ENCODE measurements at regions not wholly inside any gene's neighbourhood (a gene's known extent, or its start where the extent isn't known, plus 50 kb on each side); places are given as distances from the start of the nearest gene placed in this dataset.
A peak's percentile ranks its signal among the peaks of the same experiment; 100 is the strongest.
"Not testable (repeated sequence)": the region's sequence is repeated elsewhere in the genome, so short reads cannot be mapped to it uniquely, and the experiment has no call there.

DNA sequence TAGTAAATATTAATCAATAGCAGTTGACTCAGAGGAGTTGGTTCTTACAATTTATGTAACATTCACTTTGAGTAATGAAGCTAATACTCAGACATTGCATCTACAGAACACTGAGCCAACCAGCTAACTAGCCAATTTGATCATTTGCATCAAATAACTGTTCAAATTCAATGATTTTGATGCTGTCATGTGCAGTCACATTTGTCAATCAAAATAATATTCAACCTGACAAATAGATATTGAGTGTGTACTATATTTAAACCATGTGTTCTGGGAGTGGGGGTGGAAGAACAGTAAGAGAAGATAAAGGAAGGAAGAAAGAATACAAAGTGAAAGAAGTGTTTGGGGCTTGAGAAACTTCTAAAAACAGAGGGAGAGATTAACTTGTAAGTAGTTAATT is 277.2 kb upstream of the ARHGEF26 start:
- no peak for DNase-seq

DNA sequence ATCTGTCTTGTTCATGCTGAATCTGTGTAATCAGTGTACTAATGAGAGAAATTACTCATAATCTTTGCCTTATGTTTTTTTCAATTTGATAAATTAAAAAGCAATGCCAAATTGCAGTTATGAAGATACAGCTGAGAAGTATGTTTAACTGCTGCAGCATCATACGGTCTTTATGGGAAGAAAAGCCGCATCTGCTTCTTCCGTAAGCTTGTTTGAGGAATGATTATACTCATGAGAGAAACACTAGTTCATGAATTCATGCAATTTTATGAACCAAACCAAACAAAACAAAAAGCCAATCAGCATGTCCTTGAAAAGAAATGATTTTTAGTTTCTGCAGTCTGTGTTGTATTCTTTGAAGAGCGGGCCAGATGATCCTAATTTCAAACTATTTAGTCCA is 275.9 kb upstream of the ARHGEF26 start:
- DNase-seq, result peak; percentile 10

DNA sequence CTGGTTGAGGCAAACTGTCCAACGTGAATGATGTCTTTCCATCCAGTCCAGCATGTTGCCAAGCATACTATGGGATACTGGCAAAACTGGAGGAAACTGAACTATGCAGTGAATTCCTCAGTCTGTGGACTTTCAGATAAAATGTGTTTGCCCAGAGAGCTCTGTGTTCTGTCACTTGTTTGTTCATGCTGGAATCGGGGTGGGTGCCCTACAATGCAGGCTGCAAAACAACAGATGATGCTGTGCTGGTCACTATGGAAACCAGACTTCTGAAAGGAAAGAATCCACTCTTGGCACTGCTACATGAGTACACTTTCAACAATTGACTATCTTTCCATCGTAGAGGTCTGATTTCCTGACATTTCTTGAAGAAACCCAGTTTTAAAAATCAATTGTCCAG is 272.5 kb upstream of the ARHGEF26 start:
- peak; percentile 52 for DNase-seq

DNA sequence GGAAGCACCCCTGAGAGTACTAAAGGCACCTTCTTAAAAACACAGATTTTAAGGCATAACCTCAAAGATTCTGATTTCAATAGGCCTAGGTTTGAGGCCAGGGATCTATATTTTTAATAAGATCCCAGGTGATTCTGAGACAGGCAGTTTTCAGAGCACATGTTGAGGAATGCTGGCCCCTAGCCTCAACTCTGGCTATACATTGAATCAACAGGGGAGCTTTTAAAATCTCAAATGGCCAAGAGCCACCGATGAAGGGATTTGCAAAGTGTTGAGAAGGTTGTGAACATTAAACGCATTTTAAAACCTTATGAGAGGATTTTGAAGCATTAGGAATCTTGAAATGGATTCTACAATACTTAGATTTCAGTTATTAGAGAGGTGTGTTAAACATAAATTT is 268.8 kb upstream of the ARHGEF26 start:
- no peak for DNase-seq

DNA sequence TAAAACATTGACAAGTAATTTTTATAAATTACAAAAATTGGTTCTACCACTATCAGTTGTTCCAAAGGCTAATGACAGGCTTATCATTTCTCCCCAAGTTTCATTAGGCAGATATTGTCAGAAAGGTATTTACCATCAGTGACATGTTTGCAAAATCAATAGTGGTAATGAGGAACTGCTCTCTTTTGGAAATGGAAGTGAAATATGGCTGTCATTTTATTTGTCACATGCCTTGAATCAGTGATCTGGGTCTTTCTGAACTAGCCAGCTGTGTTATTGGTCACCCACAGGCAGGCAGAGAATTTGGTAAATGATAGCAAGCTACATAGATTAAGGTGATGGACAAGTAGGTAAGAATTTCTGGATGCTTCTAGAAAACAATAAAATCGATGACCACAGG is 268.0 kb upstream of the ARHGEF26 start:
- DNase-seq, result no peak

DNA sequence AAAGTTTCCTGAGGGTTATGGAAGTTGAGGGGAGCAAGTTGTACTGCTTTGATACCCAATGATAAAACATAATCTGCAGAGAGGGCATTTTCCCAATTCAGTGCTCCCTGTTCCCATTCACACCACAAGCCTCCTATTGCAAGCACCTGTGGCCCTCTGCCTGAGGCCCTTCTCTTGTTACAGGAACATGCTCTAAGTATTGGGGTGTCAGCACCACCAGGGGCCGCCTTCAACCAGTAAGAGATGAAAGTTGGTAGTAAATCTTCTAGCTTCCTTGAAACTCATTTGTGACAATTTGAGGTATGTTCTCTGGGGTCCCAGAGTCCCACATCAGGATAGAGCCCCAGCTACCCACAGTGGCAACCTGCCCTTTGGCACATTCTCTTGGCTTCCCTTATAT is 265.4 kb upstream of the ARHGEF26 start:
- DNase-seq, result no peak

DNA sequence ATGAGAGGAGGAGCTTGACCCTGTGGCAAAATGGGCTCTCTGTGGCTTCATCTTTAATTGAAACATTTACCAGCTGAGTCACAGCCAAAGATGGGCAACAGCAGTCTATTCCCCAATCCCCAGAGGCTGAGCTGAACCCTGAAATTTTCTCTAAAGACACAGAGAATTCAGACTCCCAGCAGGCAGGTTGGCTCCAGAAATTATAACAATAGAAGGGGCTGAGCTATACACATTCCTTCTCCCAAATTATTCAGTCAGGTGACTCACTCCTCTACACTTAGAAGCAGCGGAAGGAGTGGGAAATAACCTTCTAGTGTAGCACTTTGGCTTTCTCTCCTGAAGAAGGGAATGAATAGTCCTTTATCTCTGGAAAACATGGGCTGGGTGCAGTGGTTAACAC is 264.3 kb upstream of the ARHGEF26 start:
- DNase-seq, result no peak

DNA sequence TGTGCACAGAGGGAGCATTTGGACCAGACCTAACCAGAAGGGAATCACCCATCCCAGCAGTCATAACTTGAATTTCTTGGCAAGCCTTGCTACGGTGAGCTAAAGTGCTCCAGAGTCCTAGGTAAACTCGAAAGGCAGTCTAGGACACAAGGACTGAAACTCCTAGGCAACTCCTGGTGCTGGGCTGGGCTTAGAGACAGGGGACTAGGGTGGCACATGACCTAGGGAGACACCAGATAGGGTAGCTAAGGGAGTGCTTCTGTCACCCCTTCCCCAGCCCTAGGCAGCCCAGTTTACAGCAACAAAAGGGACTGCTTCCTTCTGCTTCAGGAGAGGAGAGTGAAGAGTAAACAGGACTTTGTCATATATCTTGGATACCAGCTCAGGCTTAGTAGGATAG is 256.4 kb upstream of the ARHGEF26 start:
- no peak for DNase-seq

DNA sequence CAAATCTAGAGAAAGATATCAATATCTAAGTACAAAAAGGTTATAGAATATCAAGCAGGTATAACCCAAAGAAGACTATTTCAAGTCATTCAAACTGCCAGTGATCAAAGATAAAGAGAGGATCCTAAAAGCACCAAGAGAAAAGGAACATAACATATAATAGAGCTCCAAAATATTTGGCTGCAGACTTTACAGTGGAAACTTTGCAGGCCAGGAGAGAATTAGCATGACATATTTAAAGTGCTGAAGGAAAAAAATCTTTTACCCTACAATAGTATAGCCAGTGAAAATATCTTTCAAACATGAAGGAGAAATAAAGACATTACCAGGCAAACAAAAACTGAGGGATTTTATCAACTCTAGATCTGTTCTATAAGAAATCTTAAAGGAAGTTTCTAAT is 254.3 kb upstream of the ARHGEF26 start:
- DNase-seq, result no peak

DNA sequence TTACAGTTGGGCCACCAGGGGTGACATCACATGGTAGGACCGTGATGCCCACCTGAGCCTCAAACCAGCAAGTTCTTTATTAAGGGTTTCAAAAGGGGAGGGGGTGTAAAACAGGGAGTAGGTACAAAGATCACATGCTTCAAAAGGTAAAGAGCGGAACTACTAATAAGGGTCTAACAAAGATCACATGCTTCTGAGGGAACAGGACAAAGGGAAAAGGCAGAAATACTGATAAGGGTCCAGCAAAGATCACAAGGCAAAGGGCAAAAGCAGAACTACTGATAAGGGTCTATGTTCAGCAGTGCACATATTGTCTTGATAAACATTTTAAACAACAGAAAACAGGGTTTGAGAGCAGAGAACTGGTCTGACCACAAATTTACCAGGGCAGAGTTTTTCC is 246.8 kb upstream of the ARHGEF26 start:
- not testable (repeated sequence) for DNase-seq

DNA sequence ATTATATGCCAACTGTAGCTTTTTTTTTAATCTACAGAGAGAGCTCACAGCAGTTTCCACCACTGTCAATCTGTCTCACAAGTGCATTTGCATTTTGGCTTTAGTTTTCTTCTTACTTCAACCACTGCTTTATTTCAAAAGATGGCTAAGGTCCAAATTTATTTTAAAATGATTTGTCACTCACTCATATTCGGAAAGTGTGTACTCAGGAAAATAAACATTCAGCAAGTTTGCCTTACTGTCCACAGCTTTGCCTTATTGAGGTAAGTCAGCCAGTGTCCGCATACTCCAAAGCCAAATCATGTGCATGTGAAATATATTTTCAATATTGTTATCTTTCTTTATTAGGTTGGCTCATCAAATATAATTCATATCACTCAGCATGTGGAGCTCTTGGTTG is 240.7 kb upstream of the ARHGEF26 start:
- DNase-seq, result peak; percentile 20

DNA sequence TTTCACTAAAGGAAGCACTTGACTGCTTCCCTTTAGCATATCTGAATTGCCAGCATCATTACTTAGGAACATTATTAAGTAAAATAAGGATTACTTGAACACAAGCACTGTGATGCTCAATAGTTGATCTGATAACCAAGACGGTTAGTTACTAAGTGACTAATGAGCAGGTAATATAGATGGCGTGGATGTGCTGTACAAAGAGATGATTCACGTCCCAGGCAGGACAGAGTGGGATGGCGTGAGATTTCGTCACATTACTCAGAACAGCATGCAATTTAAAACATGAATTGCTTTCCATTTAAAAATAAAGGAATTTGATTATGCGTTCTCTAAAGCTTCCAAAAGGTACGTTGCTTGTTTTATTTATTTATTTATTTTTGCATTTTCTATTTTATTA is 240.0 kb upstream of the ARHGEF26 start:
- DNase-seq, result no peak

DNA sequence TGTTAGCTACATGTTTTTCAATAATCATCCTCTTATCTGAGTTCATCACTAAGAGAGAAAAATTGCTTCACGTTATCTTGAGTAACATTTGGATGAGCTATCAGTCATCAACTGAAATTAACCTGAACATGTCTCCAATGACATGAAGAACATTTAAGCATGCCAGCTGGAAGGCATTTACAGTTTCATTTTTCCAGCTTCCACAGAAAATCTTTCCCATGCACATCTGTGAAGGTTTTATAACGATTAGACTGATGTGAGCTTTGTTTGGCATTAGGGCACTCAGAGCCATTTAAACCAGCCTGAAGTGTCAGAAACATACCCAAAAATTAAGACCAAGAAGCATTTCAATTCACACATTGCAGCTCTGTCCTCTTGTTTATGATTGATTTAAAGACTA is 235.8 kb upstream of the ARHGEF26 start:
- no peak for DNase-seq

DNA sequence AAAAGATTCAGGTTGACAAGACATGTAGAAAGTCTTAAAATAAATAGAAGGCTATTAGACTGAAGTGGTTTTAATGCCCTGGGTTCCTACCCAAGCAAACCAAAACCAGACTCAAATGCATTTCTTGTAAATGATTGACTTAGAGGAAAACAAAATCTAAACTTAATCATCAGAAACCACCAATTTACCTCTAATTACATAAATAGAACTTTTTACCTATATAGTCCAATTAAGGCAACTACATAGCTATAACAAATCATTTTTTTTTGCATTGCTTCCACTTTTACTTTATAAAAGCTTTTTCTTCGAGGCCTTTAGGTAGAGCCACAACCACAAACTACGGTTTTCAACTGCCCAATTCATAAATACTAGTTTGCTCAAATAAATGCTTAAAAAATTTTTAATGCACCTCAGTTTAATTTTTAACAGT is 231.3 kb upstream of the ARHGEF26 start:
- no peak for DNase-seq

DNA sequence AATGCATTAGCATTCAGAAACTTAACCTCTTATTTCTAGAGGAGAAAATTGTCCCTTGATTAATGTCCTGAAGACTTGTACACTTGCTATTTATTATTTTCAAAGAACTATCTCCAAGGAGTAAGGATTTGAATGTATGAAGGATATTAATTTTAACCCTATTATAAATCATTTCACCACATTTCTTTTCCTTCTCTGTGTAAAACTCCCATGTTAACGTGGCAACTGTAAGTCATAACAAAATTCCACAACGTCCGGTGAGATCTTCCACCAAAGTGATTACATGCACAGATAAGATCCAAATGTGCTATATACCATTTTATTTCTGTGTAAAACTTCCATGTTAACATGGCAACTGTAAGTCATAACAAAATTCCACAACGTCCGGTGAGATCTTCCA is 229.1 kb upstream of the ARHGEF26 start:
- DNase-seq, result no peak

DNA sequence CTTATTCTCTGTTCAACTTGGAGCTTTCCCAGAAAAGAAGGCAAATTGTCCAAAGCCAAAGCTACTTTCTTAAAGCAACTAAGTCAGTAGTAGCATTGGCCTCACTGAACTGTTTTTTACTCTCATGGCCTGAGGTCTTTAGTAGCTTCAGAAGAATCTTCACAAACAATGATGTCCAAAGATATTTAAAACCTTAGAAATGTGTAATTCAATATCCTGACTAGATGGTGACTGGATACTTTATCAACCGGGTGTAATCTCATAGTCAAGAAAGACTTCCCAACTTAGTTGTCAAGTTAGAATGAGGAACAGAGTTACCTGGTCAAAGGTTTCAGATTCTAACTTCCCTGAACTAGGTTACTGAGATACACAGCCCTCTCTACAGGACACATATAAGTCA is 226.3 kb upstream of the ARHGEF26 start:
- DNase-seq, result no peak

DNA sequence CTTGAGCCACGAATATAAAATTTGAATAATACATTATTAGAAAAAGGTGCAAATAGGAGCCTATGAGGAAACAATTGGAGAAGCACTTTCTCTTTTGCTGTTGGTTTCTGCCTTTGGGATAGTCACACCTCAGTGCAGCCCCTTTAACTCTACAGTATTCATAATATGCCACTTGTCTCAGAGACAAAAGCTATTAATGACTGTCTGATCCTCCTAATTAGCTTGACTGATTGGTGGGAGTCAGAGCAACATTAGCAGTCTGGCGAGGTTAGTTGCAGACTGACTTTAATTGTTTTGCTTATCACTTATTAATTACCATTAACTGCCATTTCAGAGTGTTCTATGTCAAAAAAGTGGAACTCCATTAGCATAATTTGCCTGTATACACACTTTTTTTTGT is 225.0 kb upstream of the ARHGEF26 start:
- DNase-seq, result no peak

DNA sequence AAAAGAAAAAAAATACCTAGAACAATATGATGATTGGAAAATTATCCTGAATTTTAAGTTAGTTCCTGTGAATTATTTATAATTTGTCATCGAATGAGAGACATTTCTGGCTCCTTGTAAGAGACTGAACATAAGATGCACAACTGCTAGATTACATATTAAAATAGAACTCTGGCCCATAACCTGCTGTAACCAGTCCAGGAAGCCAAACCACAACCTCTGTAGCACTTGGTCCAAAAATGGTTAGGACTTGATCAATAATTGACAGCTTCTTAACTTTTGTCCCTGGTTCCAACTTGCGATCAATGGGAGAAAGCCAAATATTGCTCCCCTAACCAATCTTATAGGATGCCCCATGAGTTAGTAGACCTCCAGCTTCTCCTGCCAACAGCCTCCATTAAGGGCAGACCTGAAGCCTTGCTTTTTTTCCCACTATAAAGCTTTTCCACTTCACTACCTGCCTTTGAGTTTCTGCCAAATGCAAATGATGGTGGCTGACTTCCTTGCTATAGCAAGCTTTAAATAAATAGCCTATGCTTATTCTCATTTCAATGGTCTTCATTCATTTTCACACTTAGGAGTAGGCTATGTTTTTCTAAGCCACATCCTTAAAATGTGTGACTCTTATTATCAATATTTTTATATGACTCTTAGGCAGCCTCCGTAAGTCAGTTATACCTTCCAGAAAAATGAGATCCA is 224.0 kb upstream of the ARHGEF26 start:
- no peak for DNase-seq

DNA sequence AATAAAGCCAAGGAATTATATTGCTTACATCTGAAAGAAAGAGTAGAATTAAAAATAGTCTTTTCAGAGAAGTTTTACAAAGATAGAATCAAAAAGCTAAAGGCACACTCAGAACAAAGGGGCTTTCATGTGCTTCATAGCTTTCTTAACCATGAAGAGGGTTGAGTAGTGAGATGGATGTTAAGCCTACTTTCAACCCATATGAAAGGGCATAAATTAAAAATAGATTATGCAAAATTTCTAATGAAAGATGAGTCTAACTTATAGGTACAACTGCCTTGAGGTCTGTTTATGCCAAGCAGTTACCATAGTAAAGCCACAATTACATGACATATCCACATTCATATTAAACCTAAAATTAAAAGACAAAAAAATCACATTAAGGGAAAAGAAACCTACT is 223.3 kb upstream of the ARHGEF26 start:
- DNase-seq, result no peak

DNA sequence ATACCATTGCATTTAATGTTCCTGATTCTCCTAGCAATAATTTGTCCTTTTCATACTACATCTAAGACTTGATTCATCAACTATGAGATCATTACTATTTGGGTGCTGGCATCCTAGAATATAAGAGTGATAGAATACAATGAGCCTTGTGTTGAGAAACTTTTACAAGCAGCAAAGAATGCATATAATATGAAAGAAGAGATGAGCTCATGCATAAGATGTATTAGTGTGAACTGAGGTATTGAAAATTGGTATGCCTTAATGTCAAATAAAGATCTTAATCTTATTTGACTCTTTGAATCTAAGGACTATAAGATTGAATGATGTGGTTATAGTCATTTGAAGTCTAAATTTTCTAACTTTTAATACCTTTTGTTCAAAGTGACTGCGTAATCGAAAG is 220.0 kb upstream of the ARHGEF26 start:
- DNase-seq, result no peak

DNA sequence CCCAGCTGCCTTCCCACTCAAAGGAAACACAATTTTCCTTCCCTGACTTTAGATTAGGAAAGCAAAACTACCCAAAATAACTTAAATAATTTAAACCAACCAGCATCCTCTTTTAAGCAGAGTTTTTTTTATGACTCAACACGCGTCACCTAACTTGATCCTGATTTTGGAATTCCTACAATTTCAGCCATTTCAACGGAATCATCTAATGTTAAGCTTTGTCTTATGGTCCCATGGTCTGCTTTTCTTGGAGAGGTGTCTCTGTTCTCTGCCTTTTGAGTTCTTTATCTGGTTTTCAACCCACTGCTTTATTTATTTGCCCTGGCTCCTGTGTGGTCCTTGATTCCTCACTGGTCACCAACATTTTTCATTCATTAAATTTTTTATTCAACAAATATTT is 219.2 kb upstream of the ARHGEF26 start:
- no peak for DNase-seq

DNA sequence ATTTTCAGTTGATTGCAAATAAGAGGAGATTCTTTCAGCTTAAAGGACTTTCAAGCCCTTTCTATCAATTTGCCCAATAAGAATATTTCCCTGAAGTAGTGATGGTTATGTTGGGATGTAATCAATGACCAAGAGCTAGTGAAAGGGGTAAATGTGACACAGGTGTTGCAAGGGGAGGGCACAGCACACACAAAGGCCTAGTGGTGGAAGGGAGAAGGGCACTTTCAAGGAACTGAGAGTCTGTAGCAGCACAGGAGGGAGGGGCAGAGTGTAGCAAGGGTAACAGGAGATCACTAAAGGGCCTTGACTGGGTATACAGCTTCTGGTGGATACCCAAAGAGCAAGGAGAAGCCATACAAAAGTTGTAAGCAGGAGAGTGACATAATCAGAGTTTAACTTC is 217.8 kb upstream of the ARHGEF26 start:
- DNase-seq, result no peak

DNA sequence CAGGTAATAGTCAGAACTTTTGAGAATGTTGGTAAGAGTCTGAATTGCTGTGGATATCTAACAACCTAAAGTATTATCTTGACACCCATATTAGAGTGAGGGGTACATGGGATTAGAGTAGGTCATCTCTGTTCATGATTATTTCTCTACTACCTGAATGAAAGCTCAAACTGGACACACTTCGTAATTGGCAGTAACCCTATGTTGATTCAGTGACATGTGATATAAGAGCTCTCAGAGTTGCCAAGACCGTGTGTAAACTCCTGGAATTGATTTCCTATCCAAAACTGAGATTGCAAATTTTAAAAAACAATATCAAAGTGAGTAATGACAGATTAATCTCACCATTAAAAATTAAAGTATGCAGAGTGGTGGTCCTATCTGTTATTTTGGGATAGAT is 214.8 kb upstream of the ARHGEF26 start:
- DNase-seq, result no peak

DNA sequence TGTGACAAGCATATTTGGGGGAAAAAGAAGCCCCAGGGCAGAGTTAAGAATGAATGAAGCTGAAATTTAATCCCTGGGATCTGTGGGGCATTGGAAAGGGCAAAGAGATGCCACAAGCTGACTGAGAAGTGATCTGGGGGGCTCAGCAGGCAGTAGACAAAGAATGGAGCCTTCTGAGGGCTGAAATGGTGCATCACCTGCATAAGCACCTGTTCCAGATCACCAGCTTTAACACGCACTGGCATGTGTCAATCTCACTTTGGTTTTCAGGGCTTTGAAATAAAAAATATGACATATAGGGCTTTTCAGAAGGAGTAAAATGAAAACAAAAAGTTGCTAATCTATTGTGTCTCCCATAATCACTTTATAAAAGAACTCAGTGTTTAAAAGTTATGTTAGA is 210.8 kb upstream of the ARHGEF26 start:
- DNase-seq, result no peak

DNA sequence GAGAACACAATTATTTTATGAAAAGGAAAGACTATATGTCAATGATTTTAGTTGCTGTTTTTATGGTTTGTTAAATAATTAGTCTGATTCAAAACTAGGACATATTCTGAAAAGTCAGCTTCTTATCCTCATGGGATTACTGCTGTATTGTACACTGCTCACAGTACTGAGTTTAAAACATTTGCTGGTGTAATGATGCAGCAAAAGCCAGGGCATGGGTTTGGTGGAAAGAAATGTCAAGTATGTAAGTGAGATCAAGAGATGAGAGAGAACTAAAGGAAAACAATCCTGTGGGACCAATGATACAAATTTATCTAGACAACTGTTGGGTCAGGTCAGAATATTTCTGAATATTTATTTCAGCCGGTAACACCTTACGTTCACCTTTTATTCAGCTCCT is 210.1 kb upstream of the ARHGEF26 start:
- DNase-seq, result no peak
